ENCODE measurements at regions not wholly inside any gene's neighbourhood (a gene's known extent, or its start where the extent isn't known, plus 50 kb on each side); places are given as distances from the start of the nearest gene placed in this dataset.

DNA sequence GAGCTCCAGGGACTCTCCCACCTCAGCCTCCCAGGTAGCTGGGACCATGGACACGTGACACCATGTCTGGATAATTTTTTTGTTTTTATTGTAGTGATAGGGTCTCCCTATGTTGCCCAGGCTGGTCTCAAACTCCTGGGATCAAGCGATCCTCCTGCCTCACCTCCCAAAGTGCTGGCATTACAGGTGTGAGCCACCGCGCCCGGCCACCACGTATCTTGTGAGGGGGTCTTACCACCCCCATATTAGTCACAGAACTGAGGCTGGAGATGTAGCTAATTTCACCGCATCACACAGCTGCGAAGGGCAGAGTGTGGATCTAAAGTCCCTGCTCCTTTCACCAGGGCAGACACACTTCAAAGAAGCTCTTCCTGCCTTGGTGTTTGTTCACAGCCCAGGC, 211.8 kb upstream of the SOX1 start:
- no peaks in the 10 kb centered on the region for H3K27me3 ChIP-seq (ENCODE audit: control insufficient read depth, insufficient read depth, low read length, poor library complexity, severe bottlenecking)
- H3K4me3 ChIP-seq (ENCODE audit: insufficient read depth, low read depth, low read length) = no peak overlapping the region
- peaks cover 2% of the 10 kb centered on the region for H3K4me1 ChIP-seq (ENCODE audit: control insufficient read depth, insufficient read depth, low read length)
- no peaks in the 10 kb centered on the region for H3K36me3 ChIP-seq (ENCODE audit: control insufficient read depth, insufficient read depth, low read length)
- H3K9me3 ChIP-seq (ENCODE audit: control insufficient read depth, low read length) = no peaks in the 10 kb centered on the region
- 89 to 94% methylated on average over 8 of the region's 8 CpGs for WGBS, 2 experiments
- H3K27ac ChIP-seq (ENCODE audit: insufficient read depth, low read depth, low read length, poor library complexity, severe bottlenecking) = no peak overlapping the region

DNA sequence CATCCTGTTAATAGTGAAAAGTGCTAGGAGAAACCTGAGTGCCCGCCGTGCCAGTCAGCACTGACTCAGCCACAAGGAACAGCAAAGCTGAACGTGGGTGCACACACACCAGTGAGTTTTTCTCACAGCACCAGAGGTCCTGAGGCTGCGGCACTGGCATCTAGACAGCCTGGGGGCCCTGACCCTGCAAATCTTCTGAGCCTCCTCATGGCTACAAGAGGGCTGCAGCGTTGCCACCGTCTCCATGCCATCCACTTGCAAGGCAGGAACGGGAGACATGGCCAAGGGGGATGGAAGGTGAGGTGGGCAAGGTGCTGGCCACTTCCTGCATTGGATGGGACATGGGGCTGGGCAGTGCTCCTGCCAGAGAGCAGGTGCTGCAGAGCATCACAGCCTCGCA, 211.2 kb upstream of the SOX1 start:
- peaks cover 4% of the 10 kb centered on the region for H3K4me1 ChIP-seq (ENCODE audit: control insufficient read depth, insufficient read depth, low read length)
- no peak overlapping the region for H3K4me3 ChIP-seq (ENCODE audit: insufficient read depth, low read depth, low read length)
- 92% methylated on average over 8 of the region's 8 CpGs for WGBS, 2 experiments
- H3K27ac ChIP-seq (ENCODE audit: insufficient read depth, low read depth, low read length, poor library complexity, severe bottlenecking) = no peak overlapping the region
- no peaks in the 10 kb centered on the region for H3K9me3 ChIP-seq (ENCODE audit: control insufficient read depth, low read length)
- no peaks in the 10 kb centered on the region for H3K27me3 ChIP-seq (ENCODE audit: control insufficient read depth, insufficient read depth, low read length, poor library complexity, severe bottlenecking)
- no peaks in the 10 kb centered on the region for H3K36me3 ChIP-seq (ENCODE audit: control insufficient read depth, insufficient read depth, low read length)

DNA sequence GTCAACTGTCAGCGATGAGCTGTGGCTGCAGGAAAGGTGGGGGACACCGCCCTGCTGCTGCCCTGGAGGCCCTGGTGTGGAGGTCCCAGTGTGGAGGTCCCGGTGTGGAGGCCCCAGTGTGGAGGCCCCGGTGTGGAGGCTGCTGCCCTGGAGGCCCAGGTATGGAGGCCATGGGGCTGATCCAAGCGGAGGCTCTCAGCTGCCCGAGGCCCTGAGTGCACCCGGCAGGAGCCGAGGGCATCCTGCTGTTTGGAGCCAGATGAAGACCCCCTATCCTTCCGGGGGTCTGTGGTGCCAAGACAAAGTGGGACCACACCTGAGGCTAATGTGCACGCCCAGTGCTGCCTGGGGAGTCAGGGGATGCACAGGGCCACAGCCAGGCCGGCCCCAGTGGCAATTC, 210.4 kb upstream of the SOX1 start:
- Histone ChIP-seq H3K4me1 (ENCODE audit: control insufficient read depth, insufficient read depth, low read length) (peaks cover 4% of the 10 kb centered on the region), H3K36me3 (ENCODE audit: control insufficient read depth, insufficient read depth, low read length) (no peaks in the 10 kb centered on the region), H3K27me3 (ENCODE audit: control insufficient read depth, insufficient read depth, low read length, poor library complexity, severe bottlenecking) (no peaks in the 10 kb centered on the region), H3K4me3 (ENCODE audit: insufficient read depth, low read depth, low read length) (no peak overlapping the region), H3K27ac (ENCODE audit: insufficient read depth, low read depth, low read length, poor library complexity, severe bottlenecking) (no peak overlapping the region), H3K9me3 (ENCODE audit: control insufficient read depth, low read length) (no peaks in the 10 kb centered on the region)
- 93 to 94% methylated on average over 11 of the region's 11 CpGs for WGBS, 2 experiments

DNA sequence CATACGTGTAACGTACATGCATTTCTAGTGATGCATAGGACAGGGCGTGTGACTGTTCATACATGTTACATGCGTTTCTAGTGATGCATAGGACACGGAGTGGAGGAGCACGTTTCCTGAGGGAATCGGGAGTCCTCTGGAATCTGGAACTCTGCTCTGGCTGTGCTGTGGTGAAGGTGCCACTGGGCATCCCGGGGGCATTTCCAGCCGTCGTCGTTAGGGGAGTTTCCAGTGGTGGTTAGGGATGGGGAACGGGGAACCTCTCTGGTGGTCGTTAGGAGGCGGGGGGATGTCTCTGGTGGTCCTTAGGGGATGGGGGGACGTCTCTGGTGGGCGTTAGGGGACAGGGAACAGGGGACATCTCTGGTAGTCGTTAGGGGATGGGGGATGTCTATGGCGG, 209.6 kb upstream of the SOX1 start:
- H3K27ac ChIP-seq (ENCODE audit: insufficient read depth, low read depth, low read length, poor library complexity, severe bottlenecking) = no peak overlapping the region
- H3K4me1 ChIP-seq (ENCODE audit: control insufficient read depth, insufficient read depth, low read length) = peaks cover 4% of the 10 kb centered on the region
- 87 to 89% methylated on average over 18 of the region's 18 CpGs for WGBS, 2 experiments

DNA sequence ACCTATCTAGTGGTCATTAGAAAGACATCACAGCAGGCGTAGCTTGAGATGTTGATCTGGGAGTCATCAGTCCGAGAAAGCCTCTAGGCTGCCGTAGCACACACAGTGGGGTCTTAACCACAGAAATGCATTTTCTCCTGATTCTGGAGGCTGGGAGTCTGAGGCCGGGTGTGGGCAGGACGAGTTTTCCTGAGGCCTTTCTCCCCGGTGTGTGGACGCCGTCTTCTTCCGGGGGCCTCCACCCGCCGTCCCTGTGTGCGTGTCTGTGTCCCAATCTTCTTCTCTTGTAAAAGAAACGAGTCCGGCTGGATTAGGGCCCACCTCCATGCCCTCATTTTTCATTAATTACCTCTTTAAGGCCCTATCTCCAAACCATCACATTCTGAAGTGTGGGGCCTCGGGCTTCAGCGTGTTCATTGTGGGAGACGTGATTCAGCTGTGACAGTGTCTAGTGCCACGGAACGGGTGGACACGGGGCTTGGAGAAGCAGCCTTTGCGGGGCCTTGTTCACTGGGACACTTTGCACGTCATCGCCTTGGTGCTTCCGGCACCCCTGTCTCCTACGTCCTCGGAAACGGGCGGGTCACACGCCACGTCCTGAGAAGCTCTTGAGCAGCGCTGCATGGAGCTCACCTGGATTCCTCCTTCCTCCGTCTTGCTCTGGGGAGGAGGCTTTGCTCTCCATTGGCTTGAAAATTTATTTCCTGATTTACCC, 208.9 kb upstream of the SOX1 start:
- H3K36me3 ChIP-seq (ENCODE audit: control insufficient read depth, insufficient read depth, low read length) = no peaks in the 10 kb centered on the region
- 91 to 93% methylated on average over 32 of the region's 32 CpGs for WGBS, 2 experiments
- H3K9me3 ChIP-seq (ENCODE audit: control insufficient read depth, low read length) = no peaks in the 10 kb centered on the region
- H3K4me1 ChIP-seq (ENCODE audit: control insufficient read depth, insufficient read depth, low read length) = peaks cover 4% of the 10 kb centered on the region
- no peaks in the 10 kb centered on the region for H3K27me3 ChIP-seq (ENCODE audit: control insufficient read depth, insufficient read depth, low read length, poor library complexity, severe bottlenecking)
- H3K27ac ChIP-seq (ENCODE audit: insufficient read depth, low read depth, low read length, poor library complexity, severe bottlenecking) = no peak overlapping the region
- H3K4me3 ChIP-seq (ENCODE audit: insufficient read depth, low read depth, low read length) = no peak overlapping the region

More for the DNA sequence above, 209.6 kb upstream of the SOX1 start:
- Histone ChIP-seq H3K36me3 (ENCODE audit: control insufficient read depth, insufficient read depth, low read length) (no peaks in the 10 kb centered on the region), H3K27me3 (ENCODE audit: control insufficient read depth, insufficient read depth, low read length, poor library complexity, severe bottlenecking) (no peaks in the 10 kb centered on the region), H3K9me3 (ENCODE audit: control insufficient read depth, low read length) (no peaks in the 10 kb centered on the region), H3K4me3 (ENCODE audit: insufficient read depth, low read depth, low read length) (no peak overlapping the region)

DNA sequence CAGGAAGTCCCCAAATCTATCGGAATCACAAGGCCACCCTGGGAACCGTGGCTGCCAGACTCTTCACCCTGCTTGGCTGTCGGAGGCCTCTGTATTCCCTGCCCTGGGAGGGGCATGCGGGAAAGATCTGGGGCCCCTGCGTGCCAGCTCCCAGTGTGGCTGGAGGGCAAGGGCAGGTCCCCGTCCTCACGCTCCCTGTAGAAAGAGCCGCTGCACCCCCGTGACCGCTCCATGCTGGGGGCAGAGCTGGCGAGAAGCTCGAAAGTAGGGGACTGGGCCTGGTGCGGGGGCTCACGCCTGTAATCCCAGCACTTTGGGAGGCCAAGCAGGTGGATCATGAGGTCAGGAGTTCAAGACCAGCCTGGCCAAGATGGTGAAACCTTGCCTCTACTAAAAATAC, 208.4 kb upstream of the SOX1 start:
- H3K27me3 ChIP-seq (ENCODE audit: control insufficient read depth, insufficient read depth, low read length, poor library complexity, severe bottlenecking) = no peaks in the 10 kb centered on the region
- WGBS, 2 experiments = 93 to 94% methylated on average over 14 of the region's 14 CpGs
- no peak overlapping the region for H3K27ac ChIP-seq (ENCODE audit: insufficient read depth, low read depth, low read length, poor library complexity, severe bottlenecking)

DNA sequence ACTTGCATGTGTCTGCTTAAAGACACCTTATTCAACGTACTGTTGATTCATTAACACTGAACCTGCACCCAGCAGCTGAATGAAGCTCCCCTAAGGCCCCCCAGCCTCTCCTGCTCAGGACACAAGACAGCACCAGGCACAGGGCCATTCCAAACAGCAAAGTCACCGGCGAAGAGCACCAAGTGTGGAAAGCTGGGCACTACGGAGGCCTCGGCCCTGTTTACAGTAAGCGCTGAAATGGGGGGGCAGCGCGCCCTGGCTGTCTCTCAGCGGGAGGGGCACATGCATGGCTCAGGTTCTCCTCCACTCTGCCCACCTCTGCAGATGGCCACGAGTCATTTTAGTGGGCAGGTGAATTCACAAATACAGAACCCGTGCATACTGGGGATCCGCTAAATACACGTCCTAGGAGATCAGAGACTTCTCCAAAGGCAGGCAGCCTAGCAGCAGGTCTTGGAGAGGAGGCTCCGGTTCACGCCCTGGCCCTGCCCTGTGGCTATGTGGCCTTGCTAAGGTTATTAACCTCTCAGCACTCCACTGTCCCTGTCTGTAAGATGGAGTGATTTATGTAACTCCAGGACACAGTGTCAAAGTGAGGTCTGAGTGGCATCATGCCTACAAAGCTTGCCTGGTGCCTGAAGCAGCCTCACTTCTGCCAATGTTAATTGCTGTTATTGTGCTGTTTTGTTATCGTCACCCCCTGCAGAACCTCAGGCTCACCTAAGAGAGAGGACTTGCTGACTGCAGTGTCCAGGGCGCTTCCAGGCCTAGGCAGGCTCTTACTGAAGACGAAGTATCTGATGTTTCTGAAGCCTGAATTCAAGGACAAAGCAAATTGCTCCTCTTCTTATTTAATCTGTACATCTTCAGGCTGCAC, 207.4 kb upstream of the SOX1 start:
- WGBS, 2 experiments = 84 to 87% methylated on average over 18 of the region's 18 CpGs
- H3K27me3 ChIP-seq (ENCODE audit: control insufficient read depth, insufficient read depth, low read length, poor library complexity, severe bottlenecking) = no peaks in the 10 kb centered on the region
- H3K27ac ChIP-seq (ENCODE audit: insufficient read depth, low read depth, low read length, poor library complexity, severe bottlenecking) = no peak overlapping the region
- H3K36me3 ChIP-seq (ENCODE audit: control insufficient read depth, insufficient read depth, low read length) = no peaks in the 10 kb centered on the region
- no peak overlapping the region for H3K4me3 ChIP-seq (ENCODE audit: insufficient read depth, low read depth, low read length)
- H3K9me3 ChIP-seq (ENCODE audit: control insufficient read depth, low read length) = no peaks in the 10 kb centered on the region
- peaks cover 4% of the 10 kb centered on the region for H3K4me1 ChIP-seq (ENCODE audit: control insufficient read depth, insufficient read depth, low read length)

More for the DNA sequence above, 208.4 kb upstream of the SOX1 start:
- Histone ChIP-seq H3K36me3 (ENCODE audit: control insufficient read depth, insufficient read depth, low read length) (no peaks in the 10 kb centered on the region), H3K4me1 (ENCODE audit: control insufficient read depth, insufficient read depth, low read length) (peaks cover 4% of the 10 kb centered on the region), H3K4me3 (ENCODE audit: insufficient read depth, low read depth, low read length) (no peak overlapping the region), H3K9me3 (ENCODE audit: control insufficient read depth, low read length) (no peaks in the 10 kb centered on the region)

DNA sequence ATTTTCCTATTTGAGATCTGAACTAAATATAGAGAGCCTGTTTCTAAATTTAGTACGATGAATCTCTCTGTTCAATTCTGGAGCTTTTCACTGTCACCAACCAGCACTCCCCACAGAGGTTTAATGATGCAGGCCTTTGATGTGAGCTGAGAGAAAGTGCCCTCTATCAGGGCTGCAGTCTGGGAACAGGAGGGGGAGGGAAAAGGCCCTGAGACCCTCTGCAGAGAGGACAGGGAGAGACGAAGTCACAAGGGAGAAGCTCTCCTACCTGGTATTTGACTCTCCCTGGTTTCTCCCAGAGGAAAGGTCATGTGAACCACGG, 206.8 kb upstream of the SOX1 start:
- H3K27me3 ChIP-seq (ENCODE audit: control insufficient read depth, insufficient read depth, low read length, poor library complexity, severe bottlenecking) = no peaks in the 10 kb centered on the region
- H3K27ac ChIP-seq (ENCODE audit: insufficient read depth, low read depth, low read length, poor library complexity, severe bottlenecking) = no peak overlapping the region
- no peaks in the 10 kb centered on the region for H3K9me3 ChIP-seq (ENCODE audit: control insufficient read depth, low read length)
- no peak overlapping the region for H3K4me3 ChIP-seq (ENCODE audit: insufficient read depth, low read depth, low read length)
- 56 to 59% methylated on average over 2 to 3 of the region's 3 CpGs for WGBS, 2 experiments
- no peaks in the 10 kb centered on the region for H3K36me3 ChIP-seq (ENCODE audit: control insufficient read depth, insufficient read depth, low read length)
- H3K4me1 ChIP-seq (ENCODE audit: control insufficient read depth, insufficient read depth, low read length) = peaks cover 4% of the 10 kb centered on the region

DNA sequence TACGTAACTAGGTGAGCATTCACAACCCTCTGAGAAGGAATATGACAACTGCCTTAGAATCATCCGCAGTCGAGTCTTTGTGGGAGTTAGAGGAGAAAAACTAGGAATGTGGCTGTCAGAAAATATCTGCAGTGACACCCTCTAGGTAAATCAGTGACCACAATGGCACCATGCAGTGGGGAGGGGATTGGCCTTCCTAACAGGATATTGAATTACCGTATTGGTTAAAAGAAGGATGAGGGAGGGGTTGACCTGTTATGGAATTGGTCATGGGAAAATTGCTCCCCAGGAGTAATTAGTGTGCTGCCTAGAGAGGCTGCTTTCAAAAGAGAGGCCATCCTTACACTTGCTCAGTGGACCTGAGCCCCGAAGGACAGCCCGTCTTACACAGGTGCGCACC, 205.6 kb upstream of the SOX1 start:
- Histone ChIP-seq H3K27me3 (ENCODE audit: control insufficient read depth, insufficient read depth, low read length, poor library complexity, severe bottlenecking) (no peaks in the 10 kb centered on the region), H3K4me3 (ENCODE audit: insufficient read depth, low read depth, low read length) (no peak overlapping the region), H3K9me3 (ENCODE audit: control insufficient read depth, low read length) (no peaks in the 10 kb centered on the region), H3K27ac (ENCODE audit: insufficient read depth, low read depth, low read length, poor library complexity, severe bottlenecking) (no peak overlapping the region), H3K36me3 (ENCODE audit: control insufficient read depth, insufficient read depth, low read length) (no peaks in the 10 kb centered on the region), H3K4me1 (ENCODE audit: control insufficient read depth, insufficient read depth, low read length) (peaks cover 4% of the 10 kb centered on the region)
- 93 to 94% methylated on average over 7 of the region's 7 CpGs for WGBS, 2 experiments

DNA sequence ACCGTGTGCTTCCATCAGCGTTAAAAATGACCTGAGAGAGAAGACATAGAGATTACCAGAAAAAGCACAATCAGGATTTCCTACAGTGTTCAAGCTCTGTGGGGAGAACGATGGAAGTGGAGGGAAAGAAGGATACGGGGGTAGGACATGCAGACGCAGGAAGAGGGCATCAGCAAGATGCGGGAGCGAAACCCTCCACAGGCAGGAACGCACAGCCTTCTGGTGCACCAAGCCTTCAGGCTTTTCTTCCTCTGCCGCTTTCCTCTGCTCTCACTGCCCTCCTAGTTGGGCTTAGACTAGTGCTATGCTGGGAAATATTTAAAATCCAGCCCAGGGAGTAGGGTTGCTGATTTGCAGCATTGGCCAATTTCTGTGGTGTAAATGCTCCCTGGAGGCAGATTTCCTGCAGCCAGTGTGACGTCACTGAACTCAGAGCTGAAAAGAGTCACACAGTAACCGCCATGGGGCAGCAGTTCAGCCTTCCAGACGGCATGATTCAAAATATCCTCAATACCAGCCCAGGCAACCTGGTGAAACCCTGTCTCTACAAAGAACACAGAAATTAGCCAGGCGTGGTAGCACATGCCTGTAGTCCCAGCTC, 205.1 kb upstream of the SOX1 start:
- no peak overlapping the region for H3K27ac ChIP-seq (ENCODE audit: insufficient read depth, low read depth, low read length, poor library complexity, severe bottlenecking)
- H3K9me3 ChIP-seq (ENCODE audit: control insufficient read depth, low read length) = no peaks in the 10 kb centered on the region
- H3K27me3 ChIP-seq (ENCODE audit: control insufficient read depth, insufficient read depth, low read length, poor library complexity, severe bottlenecking) = no peaks in the 10 kb centered on the region
- peaks cover 4% of the 10 kb centered on the region for H3K4me1 ChIP-seq (ENCODE audit: control insufficient read depth, insufficient read depth, low read length)
- 92 to 93% methylated on average over 13 of the region's 13 CpGs for WGBS, 2 experiments
- no peak overlapping the region for H3K4me3 ChIP-seq (ENCODE audit: insufficient read depth, low read depth, low read length)
- no peaks in the 10 kb centered on the region for H3K36me3 ChIP-seq (ENCODE audit: control insufficient read depth, insufficient read depth, low read length)

All from ectodermal cell (in vitro differentiated cells).